ENCODE measurements at regions not wholly inside any gene's neighbourhood (a gene's known extent, or its start where the extent isn't known, plus 50 kb on each side); places are given as distances from the start of the nearest gene placed in this dataset.
A peak's percentile ranks its signal among the peaks of the same experiment; 100 is the strongest.
"Not testable (repeated sequence)": the region's sequence is repeated elsewhere in the genome, so short reads cannot be mapped to it uniquely, and the experiment has no call there.

- DNase-seq: no peak
Observed at GRCh38 chr6:69487688-69488087, 309.1 kb downstream of the LMBRD1 start.

GRCh38 chr6:69466979-69467570, 329.7 kb downstream of the LMBRD1 start:
- DNase-seq: no peak

- DNase-seq: no peak
Observed at GRCh38 chr6:69465866-69466265, 330.9 kb downstream of the LMBRD1 start.

- DNase-seq: peak; percentile 27
Observed at GRCh38 chr6:69456086-69456485, 340.7 kb downstream of the LMBRD1 start.

GRCh38 chr6:69454619-69455018, 342.2 kb downstream of the LMBRD1 start:
- DNase-seq: not testable (repeated sequence)

GRCh38 chr6:69450493-69450892, 346.3 kb downstream of the LMBRD1 start:
- DNase-seq: not testable (repeated sequence)

- no peak for DNase-seq
Observed at GRCh38 chr6:69449887-69450286, 346.9 kb downstream of the LMBRD1 start.
